ENCODE measurements at regions not wholly inside any gene's neighbourhood (a gene's known extent, or its start where the extent isn't known, plus 50 kb on each side); places are given as distances from the start of the nearest gene placed in this dataset.

- no peak for TF ChIP-seq CTCF (IDR thresholded peaks at IDR 0.05; ENCODE audit: extremely low read depth in 1 of 2, insufficient read depth in 1 of 2, low read depth in 1 of 2, low read length in 2 of 2)
- TF ChIP-seq MAX (IDR thresholded peaks at IDR 0.05; ENCODE audit: insufficient read depth, insufficient read length) = no peak
- TF ChIP-seq JUN (IDR thresholded peaks at IDR 0.05; ENCODE audit: borderline replicate concordance, insufficient read depth, insufficient read length, low read depth) = no peak
- TF ChIP-seq POLR2AphosphoS5 (IDR thresholded peaks at IDR 0.05; ENCODE audit: insufficient read depth, low read depth, low read length) = no peak
- no peak for FAIRE-seq
- dilution Hi-C loops (cut with MboI; ENCODE audit: extremely low pct_ligation_motif_present, low sequenced_read_pairs) = no loop called here
Observed at GRCh38 chr10:131579251-131580071, 267.9 kb upstream of the TCERG1L start.

More at GRCh38 chr10:131579251-131580071, 267.9 kb upstream of the TCERG1L start:
- no peaks in the 10 kb centered on the region for H4K20me1 ChIP-seq (replicated peaks; ENCODE audit: control insufficient read depth, extremely low read depth, insufficient read depth, low read length)
- no peaks in the 10 kb centered on the region for H3K4me1 ChIP-seq (ENCODE audit: control insufficient read depth, extremely low read depth, insufficient read depth, low read length)
- H3K9ac ChIP-seq (replicated peaks; ENCODE audit: extremely low read depth, insufficient read depth, low read length) = no peak overlapping the region
- no peak overlapping the region for H3K4me3 ChIP-seq (replicated peaks in 1 of 3; ENCODE audit: insufficient read depth in 1 of 3, low read depth in 1 of 3, low read length in 3 of 3)
- H3K9me3 ChIP-seq (replicated peaks; ENCODE audit: control insufficient read depth, insufficient read depth, low read length) = peaks cover 2% of the 10 kb centered on the region
- no peak overlapping the region for H2AFZ ChIP-seq (ENCODE audit: low read depth, low read length)
- POLR2A ChIA-PET = no interaction called here
- no peaks in the 10 kb centered on the region for H3K9me1 ChIP-seq (replicated peaks; ENCODE audit: control insufficient read depth, extremely low read depth, insufficient read depth, low read length)
- CTCF ChIA-PET = no interaction called here
- no peak overlapping the region for H3K27ac ChIP-seq (ENCODE audit: insufficient read depth, low read depth, low read length)
- BruUV-seq (replicated peaks) = no TSS peak
- H3K36me3 ChIP-seq (ENCODE audit: control insufficient read depth in 2 of 2, extremely low read depth in 1 of 2, insufficient read depth in 2 of 2, low read length in 2 of 2) = no peaks in the 10 kb centered on the region
- DNase-seq (ENCODE audit: low read depth, low spot score) = no peak
- H3K4me2 ChIP-seq (ENCODE audit: insufficient read depth, low read length) = no peak overlapping the region
- H3K79me2 ChIP-seq (ENCODE audit: control insufficient read depth, insufficient read depth, low read length) = no peaks in the 10 kb centered on the region
- H3K27me3 ChIP-seq (ENCODE audit: control insufficient read depth in 2 of 2, insufficient read depth in 2 of 2, low read length in 2 of 2) = no peaks in the 10 kb centered on the region
- intact Hi-C loops (cut with micrococcal nuclease) = no loop called here
